GM19328 (cell line): ENCODE measurements at regions not wholly inside any gene's neighbourhood (a gene's known extent, or its start where the extent isn't known, plus 50 kb on each side); places are given as distances from the start of the nearest gene placed in this dataset.
A peak's percentile ranks its signal among the peaks of the same experiment; 100 is the strongest.

ENCODE experiments used
- ATAC-seq: cut with Tn5 transposase; IDR thresholded peaks from one replicate; pipeline ENCODE4 v1.9.1; 2021; ENCODE audit warnings: mild to moderate bottlenecking, moderate library complexity; ENCODE audit not compliant: unreplicated experiment

DNA sequence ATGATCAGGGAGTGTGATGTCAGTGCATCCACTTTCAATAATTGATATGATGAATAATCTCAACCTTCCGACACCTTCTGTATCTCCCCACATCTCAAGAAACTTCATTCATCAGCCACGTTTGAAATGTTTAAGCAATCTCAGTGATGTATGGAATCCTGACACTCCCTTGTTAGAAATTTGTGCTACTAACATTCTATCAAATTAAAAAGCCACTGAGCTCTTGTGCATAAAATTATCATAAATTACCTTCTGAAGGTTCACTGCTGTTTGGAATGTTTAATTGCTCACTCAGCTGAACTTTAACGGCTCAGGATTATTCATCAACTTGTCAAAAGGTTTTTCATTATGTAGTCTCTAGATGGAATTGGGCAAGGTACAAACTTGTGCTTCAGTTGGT lies 108.4 kb upstream of the DPH6 start:
- ATAC-seq, result no peak

DNA sequence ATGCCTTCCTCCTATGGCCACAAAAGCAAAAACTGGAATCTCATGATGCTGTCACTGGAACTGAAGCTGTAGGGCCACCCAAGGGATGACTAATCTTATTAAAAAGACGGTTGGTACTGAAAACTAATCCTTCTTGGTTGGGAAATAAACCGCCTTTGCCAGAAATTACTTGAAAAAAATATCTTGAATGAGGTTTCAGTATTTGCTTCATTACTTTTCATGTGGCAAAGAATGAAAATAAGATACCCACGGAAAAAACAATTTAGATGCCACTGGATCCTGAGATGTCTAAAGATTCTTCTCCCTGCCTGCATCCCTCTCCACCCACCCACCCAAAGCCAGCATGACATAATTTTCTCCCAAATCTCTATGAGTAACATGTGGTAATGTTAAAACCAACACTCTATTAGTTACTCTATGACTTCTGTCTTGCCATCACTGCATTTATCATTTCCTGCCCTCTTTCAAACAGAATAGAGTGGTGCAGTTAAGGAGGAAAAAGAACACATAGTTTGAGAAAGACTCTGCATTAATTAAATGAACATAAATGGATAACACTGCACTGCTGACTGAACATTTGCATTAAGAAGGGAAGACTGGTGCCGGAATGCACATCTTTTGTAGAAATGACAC lies 111.8 kb upstream of the DPH6 start:
- ATAC-seq, result no peak

DNA sequence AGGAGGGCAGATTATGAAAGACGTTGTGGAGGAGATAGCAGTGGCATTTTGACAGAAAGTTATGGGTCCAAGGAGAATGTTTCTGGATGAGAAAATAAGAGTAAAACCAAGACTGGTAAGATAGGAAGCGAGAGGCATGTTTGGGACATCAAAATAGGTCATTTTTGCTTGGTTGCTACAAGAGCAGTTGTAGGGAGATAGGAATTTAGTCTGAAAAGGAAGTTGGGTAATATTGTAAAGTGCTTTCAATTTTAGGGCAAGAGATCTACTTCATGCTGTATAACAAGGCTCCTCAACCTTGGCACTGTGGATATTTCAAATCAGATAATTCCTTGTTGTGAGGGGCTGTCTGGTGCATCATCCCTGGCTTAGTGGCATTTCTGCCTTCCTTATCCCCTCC lies 118.0 kb upstream of the DPH6 start:
- ATAC-seq, result no peak

DNA sequence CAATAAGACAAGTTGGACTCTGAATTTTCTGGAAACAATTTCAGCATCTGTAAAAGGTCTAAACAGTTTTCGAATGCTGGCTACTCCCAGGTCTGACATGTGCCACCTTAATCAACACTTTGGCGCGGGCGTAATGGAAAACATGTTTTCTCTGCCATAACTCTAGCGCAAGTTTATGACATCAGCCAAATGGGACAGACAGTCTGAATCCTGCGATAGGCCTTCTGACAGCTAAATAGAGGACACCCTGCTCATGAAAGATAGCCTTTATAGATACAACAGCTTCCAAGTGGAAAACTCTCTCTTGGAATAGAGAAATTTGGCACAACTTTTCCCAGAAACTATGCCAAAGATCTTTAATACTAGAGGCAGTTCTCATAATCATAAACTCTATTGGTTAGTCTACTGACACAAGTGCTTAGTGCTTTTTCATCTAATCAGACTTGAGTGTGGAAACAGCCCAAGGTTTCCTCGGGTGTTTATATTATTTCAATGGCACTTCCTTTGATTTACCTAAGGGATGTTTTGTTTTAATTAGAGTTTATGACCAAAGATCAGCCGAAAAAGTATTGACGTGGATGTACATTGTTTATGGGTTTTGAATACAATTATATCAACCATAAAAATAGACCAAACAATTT lies 120.1 kb upstream of the DPH6 start:
- ATAC-seq, result no peak

DNA sequence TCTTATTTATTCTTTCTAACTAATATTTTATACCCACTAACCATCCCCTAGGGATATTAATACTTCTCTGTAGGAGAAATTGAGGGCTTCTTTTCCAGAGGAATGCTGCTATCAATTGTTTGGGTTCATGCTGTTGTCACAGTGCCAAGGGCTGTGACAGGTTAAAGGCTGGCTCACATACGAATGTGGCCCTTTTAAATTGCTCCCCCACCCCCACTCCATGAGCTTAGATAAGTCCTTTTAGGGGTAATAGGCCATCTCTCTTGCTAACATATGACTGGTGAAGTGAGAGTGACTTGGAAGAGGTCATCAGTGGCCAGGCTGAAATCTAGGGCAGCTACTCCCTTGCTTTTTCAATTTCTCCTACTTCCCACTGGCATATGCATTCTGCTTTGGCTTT lies 121.9 kb upstream of the DPH6 start:
- no peak for ATAC-seq

DNA sequence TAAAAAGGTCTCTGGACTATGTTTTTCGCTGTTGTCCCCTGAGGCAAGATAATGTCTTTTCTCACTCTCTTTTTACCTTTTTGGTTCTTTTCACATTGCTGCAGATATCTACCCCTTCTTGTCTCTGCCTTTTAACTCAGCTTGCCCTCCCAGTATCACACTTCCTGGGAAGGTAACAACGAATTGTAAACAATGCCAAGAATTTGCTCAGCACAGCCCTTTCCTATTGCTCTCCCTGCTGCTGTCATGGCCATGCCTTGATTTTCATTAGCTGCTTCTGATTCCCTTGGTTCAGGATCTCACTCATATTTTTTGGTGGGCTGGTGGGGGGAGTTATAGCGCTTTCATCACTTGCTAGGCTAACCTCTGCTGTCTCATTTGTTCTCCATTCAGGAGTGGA lies 123.1 kb upstream of the DPH6 start:
- no peak for ATAC-seq

DNA sequence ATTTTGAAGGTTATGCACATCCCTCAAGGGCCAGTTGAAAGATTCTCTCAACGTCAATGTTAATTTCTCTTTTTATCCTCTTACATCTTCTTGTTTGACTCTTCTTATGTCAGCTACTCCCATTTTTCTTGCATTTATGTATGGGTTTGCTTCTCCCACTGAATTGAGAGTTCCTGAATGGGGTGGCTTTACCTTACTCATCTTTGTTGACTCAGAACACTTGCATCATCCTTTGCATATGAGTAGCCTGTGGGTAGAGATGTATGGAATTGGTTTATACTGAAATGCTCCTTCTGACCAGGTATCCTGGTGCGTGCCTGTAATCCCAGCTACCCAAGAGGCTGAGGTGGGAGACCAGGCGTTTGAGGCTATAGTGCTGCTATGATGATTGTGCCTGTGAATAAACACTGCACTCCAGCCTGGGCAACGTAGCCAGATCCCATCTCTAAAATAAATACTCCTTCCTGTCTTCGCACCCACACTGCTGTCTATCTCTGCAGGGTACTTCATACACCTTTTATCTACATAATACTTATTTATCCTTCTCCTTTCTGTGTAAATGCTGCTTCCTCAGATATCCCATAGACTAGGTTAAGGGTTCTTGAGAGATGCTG lies 123.6 kb upstream of the DPH6 start:
- ATAC-seq, result no peak

DNA sequence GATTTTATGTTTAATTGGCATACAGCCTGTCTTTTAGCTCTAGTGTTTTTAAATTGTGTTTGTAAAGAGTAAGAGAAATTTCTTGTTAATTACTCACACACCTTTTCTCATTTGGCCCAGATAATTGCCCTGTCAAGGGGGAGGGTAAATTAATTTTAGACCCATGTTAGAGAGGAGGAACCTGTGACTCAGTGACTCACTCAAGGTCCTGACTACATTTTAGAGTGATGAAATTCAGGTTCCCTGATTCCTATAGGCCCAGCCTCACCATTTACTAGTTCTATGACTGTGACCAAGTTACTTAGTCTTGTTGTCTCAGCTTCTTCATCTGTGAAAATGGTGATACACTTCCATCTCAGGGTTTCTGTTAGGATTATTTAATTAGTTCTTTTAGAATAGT lies 125.2 kb upstream of the DPH6 start:
- ATAC-seq, result no peak

DNA sequence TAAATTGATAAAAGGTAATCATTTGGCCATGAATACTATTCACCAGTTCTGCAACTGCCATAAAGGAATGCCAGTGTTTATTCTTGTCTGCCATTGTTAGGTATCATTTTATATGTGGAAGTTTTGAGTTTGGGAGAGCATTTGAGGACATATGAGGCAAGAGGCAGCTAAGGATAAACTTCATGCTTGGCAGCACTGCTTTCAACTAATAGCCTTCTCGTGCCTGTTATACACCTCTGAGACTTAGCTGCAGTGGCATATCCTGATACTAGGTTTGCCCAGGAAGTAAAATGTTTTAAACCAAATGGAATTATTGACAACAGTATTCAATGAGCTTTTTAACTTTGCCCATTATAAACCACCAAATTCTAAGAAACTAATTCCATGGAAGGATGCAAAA lies 126.0 kb upstream of the DPH6 start:
- ATAC-seq, result no peak

DNA sequence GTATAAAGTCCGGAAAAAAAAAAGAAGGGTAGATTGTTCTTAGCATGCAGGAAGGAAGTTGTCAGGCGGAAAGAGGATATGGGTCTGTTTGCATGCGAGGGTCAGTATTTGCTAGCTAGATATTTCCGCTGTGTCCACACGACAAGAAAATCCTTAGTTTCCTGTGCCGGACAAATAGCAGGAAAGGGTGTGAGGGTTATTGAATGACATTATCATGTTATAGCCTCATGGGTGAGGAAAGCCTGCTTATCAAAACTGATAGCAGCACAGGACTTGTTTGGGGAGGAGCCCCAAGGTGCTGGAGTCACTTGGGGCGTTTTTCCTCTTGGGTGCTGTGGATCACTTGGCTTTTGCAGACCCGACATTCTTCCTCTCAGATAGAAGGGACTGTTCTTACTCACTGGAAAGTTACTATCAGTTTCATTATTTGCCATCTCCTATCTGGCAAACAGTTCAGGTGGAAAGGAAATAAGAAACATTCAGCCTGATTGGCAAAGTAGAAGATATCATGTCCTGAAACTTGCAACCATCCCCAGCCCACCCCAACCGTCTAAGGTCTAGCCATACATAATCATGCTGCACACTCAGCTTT lies 127.2 kb upstream of the DPH6 start:
- ATAC-seq, result peak; percentile 59

DNA sequence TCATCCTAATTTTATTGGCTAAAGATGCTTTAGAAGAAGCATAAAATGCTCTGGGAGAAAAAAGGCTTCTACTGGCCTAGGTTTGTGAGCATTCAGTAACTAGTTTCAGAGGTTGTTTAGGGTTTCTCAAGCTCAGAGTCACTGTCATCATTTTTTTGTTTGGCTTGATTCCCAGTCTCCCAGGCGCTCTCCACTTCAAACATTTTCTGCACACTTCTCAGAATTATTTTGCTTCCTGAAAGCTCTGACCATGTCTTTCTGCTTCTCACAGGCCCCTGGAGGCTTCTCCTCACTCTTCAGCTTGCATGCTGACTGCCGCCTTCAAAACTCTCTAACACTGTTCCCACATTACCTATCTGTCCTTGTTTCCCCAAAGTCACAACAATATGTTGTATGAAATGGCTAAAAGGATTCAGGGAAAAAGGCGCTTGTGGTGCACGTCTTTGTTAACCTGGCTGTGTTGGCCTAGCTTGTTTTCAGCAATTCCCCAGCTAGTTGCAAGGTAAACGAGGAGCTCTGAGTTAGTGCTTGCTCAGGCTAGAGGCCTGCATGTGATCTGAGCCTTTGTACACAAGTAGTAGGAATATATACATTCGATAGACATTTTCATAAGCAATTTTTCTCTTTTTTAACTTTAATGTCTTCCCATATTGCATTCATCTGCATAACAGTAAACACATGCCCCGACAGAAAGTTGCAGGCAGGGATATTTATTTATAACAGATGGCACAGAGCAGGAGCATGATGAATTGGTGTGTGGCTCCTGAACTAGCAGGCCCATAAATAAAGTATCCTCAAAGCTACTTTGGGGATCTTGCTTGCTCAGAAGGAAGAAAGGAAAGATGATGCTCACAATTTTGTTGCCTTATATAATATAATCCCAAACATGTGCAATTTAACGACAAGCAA lies 129.2 kb upstream of the DPH6 start:
- ATAC-seq, result no peak

DNA sequence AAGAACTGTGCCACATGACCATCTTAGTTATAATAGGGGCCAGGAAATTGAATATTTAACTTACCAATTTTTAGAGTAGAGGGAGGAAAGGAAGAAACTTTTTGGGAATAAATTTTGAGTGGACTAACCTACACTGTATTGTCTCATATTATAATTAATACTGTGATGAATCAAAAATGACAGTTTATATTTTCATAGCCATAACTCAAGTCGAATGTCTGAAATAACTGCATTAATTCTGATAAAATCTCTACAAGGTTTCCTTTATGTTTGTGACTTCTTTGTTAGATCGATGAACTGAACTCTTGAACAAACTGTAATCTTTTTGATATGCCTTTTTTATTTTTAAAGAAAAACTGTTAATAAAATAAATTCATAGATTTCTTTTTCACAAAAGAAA lies 132.8 kb upstream of the DPH6 start:
- no peak for ATAC-seq

DNA sequence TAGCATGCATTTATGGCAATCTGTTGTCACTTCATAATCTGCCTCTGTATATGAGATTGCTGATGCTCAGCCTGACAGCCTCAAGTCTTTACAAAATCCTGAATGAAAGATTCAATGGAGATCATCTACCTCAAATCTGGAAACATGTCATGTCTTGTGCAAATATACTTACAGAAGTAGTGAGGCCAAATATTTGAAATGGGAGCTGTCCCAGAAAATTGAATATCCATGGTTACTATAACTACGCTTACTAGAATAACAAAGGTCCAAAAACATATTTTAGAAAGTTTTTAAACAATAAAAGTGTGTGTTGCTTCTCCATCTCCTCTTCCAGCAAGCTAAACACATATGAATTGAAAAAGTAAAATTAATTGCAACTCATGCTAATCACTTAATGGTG lies 133.2 kb upstream of the DPH6 start:
- no peak for ATAC-seq

DNA sequence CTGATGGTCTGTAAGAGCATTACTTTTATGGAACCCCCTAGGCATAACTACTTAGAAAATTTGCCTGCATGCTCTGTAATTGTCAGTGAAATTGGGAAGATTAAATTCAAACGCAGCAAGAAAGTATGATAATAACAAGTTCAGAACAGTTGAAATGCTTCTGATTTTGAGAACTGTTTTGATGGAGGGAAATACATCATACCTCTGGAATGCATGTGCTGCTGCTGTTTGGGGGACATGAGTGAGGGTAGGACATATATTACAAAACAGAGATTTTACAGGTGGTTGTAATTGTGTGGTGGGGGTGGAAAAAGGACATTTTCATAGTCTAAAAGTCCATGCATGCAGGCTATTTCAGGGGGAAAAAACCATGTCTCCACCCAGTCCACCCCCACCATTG lies 135.0 kb upstream of the DPH6 start:
- no peak for ATAC-seq

DNA sequence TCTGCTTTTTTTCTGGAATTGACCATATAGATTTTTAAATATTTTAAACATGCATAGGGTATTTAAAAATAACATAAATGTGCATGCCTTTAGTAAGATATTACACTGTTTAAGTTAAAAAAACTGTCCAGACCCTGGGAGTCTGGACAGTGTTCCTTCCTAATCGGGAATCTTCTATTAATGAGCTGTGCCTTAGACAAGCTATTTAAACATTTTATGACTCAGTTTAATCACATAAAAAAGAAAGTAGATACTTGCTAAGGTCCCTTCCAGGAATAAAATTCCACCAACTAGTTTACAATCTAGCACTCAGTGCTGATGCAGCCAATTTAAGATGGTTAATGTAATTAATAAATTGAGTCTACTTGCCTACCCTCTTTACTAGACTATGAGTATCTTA lies 140.4 kb upstream of the DPH6 start:
- no peak for ATAC-seq

DNA sequence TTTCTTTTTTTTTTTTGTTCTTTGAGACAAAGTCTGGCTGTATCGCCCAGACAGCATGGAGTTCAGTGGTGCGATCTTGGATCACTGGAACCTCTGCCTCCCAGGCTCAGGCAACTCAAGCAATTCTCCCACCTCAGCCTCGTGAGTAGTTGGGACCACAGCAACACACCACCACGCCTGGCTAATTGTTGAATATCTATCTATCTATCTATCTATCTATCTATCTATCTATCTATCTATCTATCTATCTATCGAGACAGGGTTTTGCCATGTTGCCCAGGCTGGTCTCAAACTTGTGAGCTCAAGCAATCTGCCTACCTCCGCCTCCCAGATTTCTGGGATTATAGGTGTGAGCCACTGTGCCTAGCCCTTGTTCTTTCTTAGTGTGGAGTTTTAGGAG lies 143.3 kb upstream of the DPH6 start:
- ATAC-seq, result no peak

DNA sequence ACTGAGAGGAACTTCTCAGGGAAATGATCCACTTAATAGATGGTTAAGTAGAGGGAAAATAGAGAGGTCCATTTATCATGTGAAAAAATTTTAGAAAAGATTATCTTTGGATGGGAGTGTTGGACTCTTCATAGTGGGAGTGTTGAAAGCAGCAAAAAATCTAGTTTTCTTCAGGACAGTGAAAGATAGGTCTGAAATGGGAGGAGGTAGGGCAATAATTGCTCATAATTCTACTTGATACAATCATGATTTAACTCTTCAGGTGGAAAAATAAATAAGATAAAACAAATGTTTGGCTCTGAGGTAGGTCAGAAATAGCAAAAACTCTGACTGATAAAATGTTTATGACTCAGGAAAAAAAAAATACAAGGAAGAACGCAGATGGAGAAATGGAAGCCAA lies 144.1 kb upstream of the DPH6 start:
- no peak for ATAC-seq

DNA sequence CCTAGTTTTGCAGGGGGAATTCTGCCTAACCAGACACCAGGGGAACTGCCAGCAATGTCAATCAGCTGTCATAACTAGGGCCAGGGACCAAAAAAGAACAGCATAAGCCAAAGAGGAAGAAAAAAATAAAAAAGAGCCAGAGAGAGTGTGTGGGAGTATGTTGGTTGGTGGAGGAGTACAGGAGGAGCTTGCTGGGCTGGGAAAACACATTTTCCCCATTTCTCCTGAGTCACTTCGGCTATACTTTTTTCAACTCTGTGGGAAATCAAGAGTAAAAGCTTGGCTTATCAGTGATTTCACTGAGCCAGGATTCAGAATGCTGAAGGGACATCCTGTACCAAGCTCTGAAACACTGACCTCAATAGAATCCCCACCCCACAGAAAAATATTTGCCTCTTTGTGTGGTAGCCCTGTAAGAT lies 144.7 kb upstream of the DPH6 start:
- no peak for ATAC-seq

DNA sequence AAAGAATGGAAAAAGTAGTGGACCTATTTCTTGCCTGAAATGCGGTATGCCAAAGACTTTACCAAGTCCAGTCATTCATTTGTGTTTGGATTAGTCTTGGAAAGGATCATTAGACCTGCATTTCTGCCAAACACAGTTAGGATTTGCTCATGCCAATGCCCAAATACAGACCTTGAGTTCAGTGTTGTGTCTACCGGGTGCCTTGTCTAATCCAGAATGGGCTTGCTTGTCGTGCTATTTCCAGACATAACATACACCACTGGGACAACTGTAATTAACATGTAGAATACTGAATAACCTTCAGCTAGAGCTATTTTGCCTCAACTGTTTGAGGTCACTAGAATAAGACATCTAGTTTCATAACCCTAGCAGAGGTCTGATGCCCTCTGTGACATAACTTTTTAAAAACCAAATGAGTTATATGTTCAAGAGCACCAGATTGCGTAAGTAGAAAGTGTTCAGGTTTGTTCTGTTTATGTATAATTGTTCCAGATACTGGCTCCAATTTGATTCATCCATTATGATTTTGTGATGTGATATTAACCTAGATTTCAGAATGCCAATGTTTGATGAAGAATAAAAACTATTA lies 145.3 kb upstream of the DPH6 start:
- no peak for ATAC-seq

DNA sequence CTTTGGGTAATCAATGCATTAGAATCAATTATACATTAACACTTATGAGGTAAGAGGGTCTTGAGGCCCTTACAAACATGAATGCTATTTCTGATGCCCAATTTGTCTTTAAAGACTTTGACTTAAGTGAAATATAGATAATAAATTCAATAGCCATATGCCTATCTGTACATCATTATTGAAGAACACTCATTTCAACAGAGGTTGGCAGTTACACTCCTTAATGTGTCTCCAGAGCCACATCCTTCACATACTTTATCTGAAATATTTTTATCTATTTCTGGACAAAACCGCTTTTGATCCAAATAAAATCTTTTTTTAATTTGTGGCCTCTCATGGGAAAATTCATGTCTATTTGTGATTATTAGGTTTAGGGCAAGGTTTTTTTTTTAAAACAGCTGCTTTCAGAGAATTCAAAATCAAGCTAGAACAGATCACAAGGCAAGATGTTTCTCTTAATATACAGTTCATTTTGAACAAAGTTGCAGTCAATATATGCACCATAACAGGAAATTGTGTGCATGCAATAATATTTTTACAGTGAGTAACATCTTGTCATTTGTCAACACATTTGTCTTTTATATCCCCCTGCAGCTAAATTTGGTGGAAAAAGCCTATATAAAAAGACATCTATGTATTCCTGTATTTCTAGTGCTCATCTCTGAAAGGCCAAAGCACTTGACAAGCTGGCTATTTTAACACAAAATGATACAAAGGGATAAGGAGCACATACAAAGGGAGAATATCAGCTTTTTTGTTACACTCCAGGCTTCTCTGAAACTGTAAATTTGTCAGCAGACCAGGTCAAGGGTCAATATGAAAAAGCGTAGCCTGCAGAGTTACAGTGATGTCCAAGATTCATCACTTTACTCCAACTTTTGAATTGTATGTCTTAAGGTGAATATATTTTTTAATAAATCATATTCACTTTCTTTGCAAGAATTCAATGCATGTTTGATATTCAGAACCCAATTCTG lies 146.2 kb upstream of the DPH6 start:
- no peak for ATAC-seq
